ENCODE measurements at regions not wholly inside any gene's neighbourhood (a gene's known extent, or its start where the extent isn't known, plus 50 kb on each side); places are given as distances from the start of the nearest gene placed in this dataset.

- no peak for TF ChIP-seq CTCF (IDR thresholded peaks at IDR 0.05)
- no peak for TF ChIP-seq EZH2phosphoT487 (IDR thresholded peaks at IDR 0.05)
Observed at GRCh38 chr12:125738211-125738610, 673.0 kb downstream of the AACS start.
